ENCODE measurements at regions not wholly inside any gene's neighbourhood (a gene's known extent, or its start where the extent isn't known, plus 50 kb on each side); places are given as distances from the start of the nearest gene placed in this dataset.

DNA sequence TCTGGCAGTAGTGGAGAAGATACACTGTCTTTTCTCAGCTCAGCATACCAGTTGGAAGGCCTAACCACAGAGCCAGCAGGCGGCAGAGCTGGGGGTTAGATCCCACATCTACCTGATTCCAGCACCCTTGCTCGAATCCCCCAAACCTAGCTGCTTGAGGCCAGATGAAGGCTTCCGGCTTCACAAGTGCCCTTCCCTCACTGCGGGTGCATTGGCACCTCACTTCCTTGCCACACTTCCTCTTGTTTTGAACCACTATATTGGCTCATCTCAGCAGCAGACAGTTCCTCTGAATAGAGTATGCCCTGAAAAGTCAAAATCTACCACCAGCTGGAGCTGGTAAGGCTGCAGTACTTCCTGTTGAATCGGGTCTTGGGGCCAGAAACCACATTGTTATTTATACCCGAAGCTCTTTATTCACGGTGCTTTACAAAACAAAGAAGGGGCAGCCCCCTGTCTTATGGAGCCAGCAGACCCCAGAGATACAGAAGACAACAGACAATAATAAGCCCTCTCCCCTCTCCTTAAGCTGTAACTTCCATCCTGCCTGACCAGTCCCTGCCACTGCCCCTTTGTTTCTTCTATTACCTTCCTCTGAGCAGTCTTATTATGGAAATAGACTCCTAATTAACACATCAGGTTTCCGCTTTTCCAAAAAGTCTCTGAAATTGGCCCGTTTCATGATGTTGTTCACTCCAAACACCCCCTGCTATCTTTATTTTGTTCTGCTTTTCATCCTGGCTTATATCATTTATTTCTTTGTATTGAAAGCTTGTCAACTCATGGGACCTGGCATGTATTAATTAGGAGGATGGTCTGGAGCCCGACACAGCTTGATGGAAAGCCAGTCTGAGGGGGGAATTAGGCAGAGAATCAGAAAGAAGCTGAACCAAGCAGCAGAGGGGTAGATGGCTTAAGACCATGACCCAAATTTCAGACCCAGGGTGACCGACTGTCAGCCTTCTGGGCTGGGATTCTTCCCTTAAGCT lies 233.5 kb downstream of the EFCAB11 start:
- DNase-seq (ENCODE audit: low read depth, low spot score): no peak
- H3K4me1 ChIP-seq (ENCODE audit: control insufficient read depth, insufficient read depth, low read length): no peaks in the 10 kb centered on the region; the same call in 1 of the 2 replicates
- no peaks in the 10 kb centered on the region for H3K36me3 ChIP-seq (ENCODE audit: control insufficient read depth, insufficient read depth, low read length)
- H3K27ac ChIP-seq (ENCODE audit: low read length): no peak overlapping the region
- no peaks in the 10 kb centered on the region for H3K9me3 ChIP-seq (ENCODE audit: control insufficient read depth, insufficient read depth, low read length)
- WGBS (ENCODE audit: insufficient coverage, insufficient read length): no CpG with 5 or more reads among the region's 11 CpGs
- no peak overlapping the region for H3K4me3 ChIP-seq (ENCODE audit: low read length)
- H3K27me3 ChIP-seq (ENCODE audit: control insufficient read depth, insufficient read depth, low read length): no peaks in the 10 kb centered on the region

DNA sequence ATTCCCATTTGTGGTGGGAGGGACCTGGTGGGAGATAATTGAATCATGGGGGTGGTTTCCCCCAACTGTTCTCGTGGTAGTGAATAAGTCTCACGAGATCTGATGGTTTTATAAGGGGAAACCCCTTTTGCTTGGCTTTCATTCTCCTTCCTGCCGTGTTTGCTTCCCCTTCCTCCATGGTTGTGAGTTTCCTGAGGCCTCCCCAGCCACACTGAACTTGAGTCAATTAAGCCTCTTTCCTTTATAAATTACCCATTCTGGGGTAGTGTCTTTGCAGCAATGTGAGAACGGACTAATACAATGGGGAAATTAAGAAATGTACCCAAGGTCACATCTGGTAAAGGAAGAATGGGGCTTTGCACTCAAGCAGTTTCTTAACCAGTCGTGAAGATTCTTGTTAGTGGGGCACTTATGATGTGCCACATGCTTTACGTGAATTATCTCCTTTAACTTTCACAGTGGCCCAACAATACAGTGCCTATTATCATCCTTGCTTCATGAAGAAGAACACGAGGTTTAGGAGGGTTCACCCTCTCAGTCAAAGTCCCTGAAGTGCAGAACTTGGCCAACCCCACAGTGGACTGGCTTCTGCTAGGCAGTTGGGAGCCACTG lies 234.3 kb downstream of the EFCAB11 start:
- no peak overlapping the region for H3K4me3 ChIP-seq (ENCODE audit: low read length)
- no peaks in the 10 kb centered on the region; the same call in 1 of the 2 replicates for H3K4me1 ChIP-seq (ENCODE audit: control insufficient read depth, insufficient read depth, low read length)
- no CpG with 5 or more reads among the region's 7 CpGs for WGBS (ENCODE audit: insufficient coverage, insufficient read length)
- no peak for DNase-seq (ENCODE audit: low read depth, low spot score)
- H3K27me3 ChIP-seq (ENCODE audit: control insufficient read depth, insufficient read depth, low read length): no peaks in the 10 kb centered on the region
- no peaks in the 10 kb centered on the region for H3K36me3 ChIP-seq (ENCODE audit: control insufficient read depth, insufficient read depth, low read length)
- H3K27ac ChIP-seq (ENCODE audit: low read length): no peak overlapping the region
- no peaks in the 10 kb centered on the region for H3K9me3 ChIP-seq (ENCODE audit: control insufficient read depth, insufficient read depth, low read length)

GRCh38 chr14:89719366-89720075 lies 235.0 kb downstream of the EFCAB11 start:
- H3K4me1 ChIP-seq (ENCODE audit: control insufficient read depth, insufficient read depth, low read length): no peaks in the 10 kb centered on the region; the same call in 1 of the 2 replicates
- H3K4me3 ChIP-seq (ENCODE audit: low read length): no peak overlapping the region
- H3K36me3 ChIP-seq (ENCODE audit: control insufficient read depth, insufficient read depth, low read length): no peaks in the 10 kb centered on the region
- H3K9me3 ChIP-seq (ENCODE audit: control insufficient read depth, insufficient read depth, low read length): no peaks in the 10 kb centered on the region
- H3K27ac ChIP-seq (ENCODE audit: low read length): no peak overlapping the region
- DNase-seq (ENCODE audit: low read depth, low spot score): no peak
- no CpG with 5 or more reads among the region's 10 CpGs for WGBS (ENCODE audit: insufficient coverage, insufficient read length)
- no peaks in the 10 kb centered on the region for H3K27me3 ChIP-seq (ENCODE audit: control insufficient read depth, insufficient read depth, low read length)

DNA sequence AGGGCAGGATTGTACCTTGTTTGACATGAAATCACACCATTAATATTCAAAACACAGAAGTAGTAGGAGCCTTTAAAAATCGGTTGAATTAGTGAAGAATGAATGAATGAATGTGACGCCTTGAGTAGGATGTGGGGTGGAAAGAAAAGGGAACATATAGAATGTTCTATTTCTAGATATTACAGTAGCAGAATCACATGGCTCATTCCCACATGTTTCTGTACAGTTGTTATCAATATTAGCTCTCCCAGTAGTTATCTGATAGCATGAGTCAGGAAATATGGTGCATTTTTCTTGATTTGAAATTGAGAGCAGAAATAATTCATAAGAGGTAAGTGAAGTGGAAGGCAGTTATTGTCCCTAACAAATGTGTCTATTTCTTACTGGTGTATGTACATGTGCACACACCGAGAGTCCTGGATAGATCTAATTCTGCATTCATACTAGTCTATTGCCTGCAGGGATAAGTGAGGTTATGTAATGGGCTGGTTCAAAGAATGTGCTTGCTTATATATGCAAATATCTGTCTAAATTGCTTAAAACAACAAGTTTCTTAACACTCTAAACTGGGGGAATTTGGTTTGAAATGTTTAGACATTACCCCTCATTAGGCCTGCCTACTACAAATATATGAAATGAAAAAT lies 245.4 kb downstream of the EFCAB11 start:
- DNase-seq (ENCODE audit: low read depth, low spot score): no peak
- no peak overlapping the region for H3K27ac ChIP-seq (ENCODE audit: low read length)
- no peaks in the 10 kb centered on the region for H3K36me3 ChIP-seq (ENCODE audit: control insufficient read depth, insufficient read depth, low read length)
- H3K9me3 ChIP-seq (ENCODE audit: control insufficient read depth, insufficient read depth, low read length): no peaks in the 10 kb centered on the region
- no peak overlapping the region for H3K4me3 ChIP-seq (ENCODE audit: low read length)
- no peaks in the 10 kb centered on the region for H3K27me3 ChIP-seq (ENCODE audit: control insufficient read depth, insufficient read depth, low read length)
- no peaks in the 10 kb centered on the region for H3K4me1 ChIP-seq (ENCODE audit: control insufficient read depth, insufficient read depth, low read length)
- WGBS (ENCODE audit: insufficient coverage, insufficient read length): 100% methylated on average over 2 of the region's 3 CpGs

DNA sequence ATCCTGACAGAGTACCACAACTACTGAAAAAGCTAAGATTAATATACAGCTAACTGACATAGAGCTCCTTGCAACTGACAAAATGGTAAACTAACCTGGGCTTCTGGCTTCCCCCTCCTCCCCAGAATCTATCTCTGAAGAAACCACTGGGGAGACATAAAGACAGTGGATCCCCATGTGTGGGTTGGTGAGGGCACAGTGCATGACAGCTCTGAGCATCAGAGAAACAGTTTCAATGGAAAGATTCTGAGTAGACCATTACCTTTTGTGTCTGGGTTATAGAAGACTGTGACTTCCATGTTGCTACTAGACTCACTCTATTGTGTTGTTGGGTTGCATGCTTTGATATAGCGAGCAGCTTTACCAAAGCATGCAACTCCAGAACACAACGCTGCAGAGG lies 247.4 kb downstream of the EFCAB11 start:
- no CpG with 5 or more reads among the region's 2 CpGs for WGBS (ENCODE audit: insufficient coverage, insufficient read length)
- H3K27ac ChIP-seq (ENCODE audit: low read length): no peak overlapping the region
- H3K4me3 ChIP-seq (ENCODE audit: low read length): no peak overlapping the region
- no peaks in the 10 kb centered on the region for H3K36me3 ChIP-seq (ENCODE audit: control insufficient read depth, insufficient read depth, low read length)
- no peak for DNase-seq (ENCODE audit: low read depth, low spot score)
- peaks cover 1% of the 10 kb centered on the region; the same call in 1 of the 2 replicates for H3K27me3 ChIP-seq (ENCODE audit: control insufficient read depth, insufficient read depth, low read length)
- no peaks in the 10 kb centered on the region for H3K9me3 ChIP-seq (ENCODE audit: control insufficient read depth, insufficient read depth, low read length)
- H3K4me1 ChIP-seq (ENCODE audit: control insufficient read depth, insufficient read depth, low read length): peaks cover 1% of the 10 kb centered on the region; the same call in 1 of the 2 replicates

- no CpG with 5 or more reads among the region's 2 CpGs for WGBS (ENCODE audit: insufficient coverage, insufficient read length)
- Histone ChIP-seq H3K36me3 (ENCODE audit: control insufficient read depth, insufficient read depth, low read length) (no peaks in the 10 kb centered on the region), H3K9me3 (ENCODE audit: control insufficient read depth, insufficient read depth, low read length) (no peaks in the 10 kb centered on the region), H3K27ac (ENCODE audit: low read length) (no peak overlapping the region), H3K27me3 (ENCODE audit: control insufficient read depth, insufficient read depth, low read length) (peaks cover 1% of the 10 kb centered on the region; the same call in 1 of the 2 replicates), H3K4me1 (ENCODE audit: control insufficient read depth, insufficient read depth, low read length) (peaks cover 4% of the 10 kb centered on the region; the same call in 1 of the 2 replicates), H3K4me3 (ENCODE audit: low read length) (no peak overlapping the region)
- no peak for DNase-seq (ENCODE audit: low read depth, low spot score)
These were observed 251.7 kb downstream of the EFCAB11 start for GRCh38 chr14:89702876-89703200.

DNA sequence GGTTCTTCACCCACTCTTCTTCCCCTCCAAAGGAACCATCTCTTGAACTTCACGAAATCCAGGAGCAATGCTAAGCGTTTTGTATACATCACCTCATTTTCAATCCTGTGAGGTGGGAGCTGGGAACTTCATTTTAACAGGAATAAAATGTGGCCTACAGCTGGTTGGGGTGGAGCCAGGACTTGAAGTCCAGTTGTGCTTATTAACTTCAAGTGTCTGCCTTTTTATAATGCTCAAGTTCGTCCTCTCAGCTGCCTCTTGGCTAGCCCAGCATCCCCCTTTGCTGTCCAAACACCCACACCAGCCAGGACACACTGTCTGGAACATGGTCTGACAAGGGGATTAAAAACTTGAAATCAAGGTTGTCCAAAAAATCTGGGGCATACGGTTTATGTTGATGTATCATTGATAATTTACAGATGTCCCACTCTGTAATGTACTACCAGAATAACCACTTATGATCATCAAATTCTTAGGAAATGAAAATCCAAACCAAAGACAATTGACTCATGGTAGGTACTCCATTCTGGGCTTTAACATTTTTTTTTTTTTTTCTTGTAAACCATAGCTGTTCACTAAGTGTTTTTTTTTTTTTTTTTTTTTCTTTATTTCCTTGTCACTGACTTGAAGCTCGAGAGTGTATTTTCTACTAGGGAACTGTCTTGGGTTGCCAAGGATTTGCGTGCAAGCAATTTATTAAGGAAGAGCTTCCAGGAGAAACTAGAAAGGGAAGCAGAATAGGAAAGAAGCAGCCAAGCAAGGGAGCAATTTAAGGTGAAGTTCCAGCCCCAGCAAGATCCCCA lies 252.3 kb downstream of the EFCAB11 start:
- WGBS (ENCODE audit: insufficient coverage, insufficient read length): no CpG with 5 or more reads among the region's 6 CpGs

GRCh38 chr14:89701211-89702043 lies 253.1 kb downstream of the EFCAB11 start:
- no CpG with 5 or more reads among the region's 81 CpGs for WGBS (ENCODE audit: insufficient coverage, insufficient read length)

More for the DNA sequence above, 252.3 kb downstream of the EFCAB11 start:
- Histone ChIP-seq H3K27ac (ENCODE audit: low read length) (no peak overlapping the region), H3K36me3 (ENCODE audit: control insufficient read depth, insufficient read depth, low read length) (no peaks in the 10 kb centered on the region), H3K4me1 (ENCODE audit: control insufficient read depth, insufficient read depth, low read length) (peaks cover 4% of the 10 kb centered on the region; the same call in 1 of the 2 replicates), H3K9me3 (ENCODE audit: control insufficient read depth, insufficient read depth, low read length) (no peaks in the 10 kb centered on the region), H3K4me3 (ENCODE audit: low read length) (no peak overlapping the region; the same call in 1 of the 2 replicates), H3K27me3 (ENCODE audit: control insufficient read depth, insufficient read depth, low read length) (peaks cover 1% of the 10 kb centered on the region; the same call in 1 of the 2 replicates)
- DNase-seq (ENCODE audit: low read depth, low spot score): no peak

DNA sequence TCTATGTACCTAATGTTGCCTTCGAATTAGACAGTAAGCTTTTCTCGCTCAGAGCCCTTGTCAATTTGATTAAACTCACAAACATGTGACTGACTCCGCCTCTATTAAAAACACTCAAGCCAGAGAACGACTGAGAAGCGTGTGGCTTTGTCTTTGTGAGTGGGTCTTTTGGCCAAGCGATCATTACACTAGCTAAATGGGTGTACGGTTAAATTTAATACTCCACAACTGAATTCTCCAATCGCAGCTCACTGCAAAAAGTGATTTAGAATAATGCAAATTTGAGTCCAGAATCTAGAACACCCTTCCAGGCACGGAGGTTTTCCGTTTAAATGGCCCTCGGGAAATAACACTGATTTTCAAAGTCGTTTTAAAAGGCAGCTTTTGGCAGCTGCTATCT lies 253.7 kb downstream of the EFCAB11 start:
- Histone ChIP-seq H3K4me3 (ENCODE audit: low read length) (no peak overlapping the region; the same call in 1 of the 2 replicates), H3K36me3 (ENCODE audit: control insufficient read depth, insufficient read depth, low read length) (no peaks in the 10 kb centered on the region), H3K27me3 (ENCODE audit: control insufficient read depth, insufficient read depth, low read length) (peaks cover 1% of the 10 kb centered on the region; the same call in 1 of the 2 replicates), H3K4me1 (ENCODE audit: control insufficient read depth, insufficient read depth, low read length) (peaks cover 4% of the 10 kb centered on the region; the same call in 1 of the 2 replicates), H3K27ac (ENCODE audit: low read length) (no peak overlapping the region), H3K9me3 (ENCODE audit: control insufficient read depth, insufficient read depth, low read length) (no peaks in the 10 kb centered on the region)
- WGBS (ENCODE audit: insufficient coverage, insufficient read length): no CpG with 5 or more reads among the region's 12 CpGs
- DNase-seq (ENCODE audit: low read depth, low spot score): no peak

More at GRCh38 chr14:89701211-89702043, 253.1 kb downstream of the EFCAB11 start:
- peak; percentile 52 for DNase-seq (ENCODE audit: low read depth, low spot score)
- peaks cover 1% of the 10 kb centered on the region; the same call in 1 of the 2 replicates for H3K27me3 ChIP-seq (ENCODE audit: control insufficient read depth, insufficient read depth, low read length)
- peak overlapping the region; percentile 71 for H3K4me3 ChIP-seq (ENCODE audit: low read length)
- H3K4me1 ChIP-seq (ENCODE audit: control insufficient read depth, insufficient read depth, low read length): peaks cover 4% of the 10 kb centered on the region; the same call in 1 of the 2 replicates
- H3K27ac ChIP-seq (ENCODE audit: low read length): no peak overlapping the region
- H3K36me3 ChIP-seq (ENCODE audit: control insufficient read depth, insufficient read depth, low read length): no peaks in the 10 kb centered on the region
- H3K9me3 ChIP-seq (ENCODE audit: control insufficient read depth, insufficient read depth, low read length): no peaks in the 10 kb centered on the region

All from iPS DF 6.9 (cell line).